ENCODE measurements at regions not wholly inside any gene's neighbourhood (a gene's known extent, or its start where the extent isn't known, plus 50 kb on each side); places are given as distances from the start of the nearest gene placed in this dataset.

GRCh38 chr3:40828741-40829415, 304.1 kb downstream of the ZNF621 start:
- Histone ChIP-seq H3K9ac (ENCODE audit: control insufficient read depth, extremely low read depth, insufficient read depth, low read length) (no peak overlapping the region), H3K4me1 (ENCODE audit: control insufficient read depth, extremely low read depth, insufficient read depth, low read length) (no peaks in the 10 kb centered on the region), H3K9me3 (ENCODE audit: control insufficient read depth, low read depth, low read length) (no peaks in the 10 kb centered on the region), H4K20me1 (ENCODE audit: control insufficient read depth, extremely low read depth, insufficient read depth, low read length) (no peaks in the 10 kb centered on the region), H3K27me3 (ENCODE audit: control insufficient read depth, extremely low read depth, insufficient read depth, low read length) (peaks cover under 1% of the 10 kb centered on the region), H3K36me3 (ENCODE audit: control insufficient read depth in 2 of 2, extremely low read depth in 1 of 2, insufficient read depth in 2 of 2, low read length in 2 of 2) (no peaks in the 10 kb centered on the region), H3K79me2 (ENCODE audit: control insufficient read depth, insufficient read depth, low read length) (no peaks in the 10 kb centered on the region), H3K4me3 (ENCODE audit: control insufficient read depth in 2 of 3, extremely low read depth in 1 of 3, insufficient read depth in 2 of 3, low read depth in 1 of 3, low read length in 3 of 3) (no peak overlapping the region), H3K9me1 (ENCODE audit: control insufficient read depth, extremely low read depth, insufficient read depth, low read length) (no peaks in the 10 kb centered on the region), H2AFZ (ENCODE audit: control insufficient read depth, low read length) (no peak overlapping the region), H3K4me2 (ENCODE audit: control insufficient read depth, extremely low read depth, insufficient read depth, low read depth, low read length) (no peak overlapping the region), H3K27ac (ENCODE audit: control insufficient read depth, insufficient read depth, low read length) (no peak overlapping the region)
- FAIRE-seq, result peak; percentile 73
- DNase-seq (ENCODE audit: low read depth, low spot score), result no peak
- dilution Hi-C loops (cut with MboI; ENCODE audit: extremely low pct_ligation_motif_present, low sequenced_read_pairs), result no loop called here
- TF ChIP-seq EZH2 (IDR thresholded peaks at IDR 0.05; ENCODE audit: low read length) (no peak), CTCF (optimal IDR thresholded peaks at IDR 0.05 in 1 of 3, IDR thresholded peaks at IDR 0.05 in 1 of 3, conservative IDR thresholded peaks at IDR 0.05 in 1 of 3; ENCODE audit: extremely low read depth in 1 of 3, insufficient read depth in 2 of 3, low read length in 3 of 3) (no peak)

GRCh38 chr3:40829876-40830275, 305.1 kb downstream of the ZNF621 start:
- TF ChIP-seq EZH2 (IDR thresholded peaks at IDR 0.05; ENCODE audit: low read length), result no peak
- TF ChIP-seq CTCF (optimal IDR thresholded peaks at IDR 0.05 in 1 of 3, IDR thresholded peaks at IDR 0.05 in 1 of 3, conservative IDR thresholded peaks at IDR 0.05 in 1 of 3; ENCODE audit: extremely low read depth in 1 of 3, insufficient read depth in 2 of 3, low read length in 3 of 3), result no peak
- dilution Hi-C loops (cut with MboI; ENCODE audit: extremely low pct_ligation_motif_present, low sequenced_read_pairs), result no loop called here
- Histone ChIP-seq H3K27me3 (ENCODE audit: control insufficient read depth, extremely low read depth, insufficient read depth, low read length) (peaks cover 4% of the 10 kb centered on the region), H3K27ac (ENCODE audit: control insufficient read depth, insufficient read depth, low read length) (no peak overlapping the region), H3K9me3 (ENCODE audit: control insufficient read depth, low read depth, low read length) (no peaks in the 10 kb centered on the region), H3K4me2 (ENCODE audit: control insufficient read depth, extremely low read depth, insufficient read depth, low read depth, low read length) (no peak overlapping the region), H3K4me1 (ENCODE audit: control insufficient read depth, extremely low read depth, insufficient read depth, low read length) (no peaks in the 10 kb centered on the region), H2AFZ (ENCODE audit: control insufficient read depth, low read length) (no peak overlapping the region), H4K20me1 (ENCODE audit: control insufficient read depth, extremely low read depth, insufficient read depth, low read length) (no peaks in the 10 kb centered on the region), H3K4me3 (ENCODE audit: control insufficient read depth in 2 of 3, extremely low read depth in 1 of 3, insufficient read depth in 2 of 3, low read depth in 1 of 3, low read length in 3 of 3) (no peak overlapping the region), H3K9ac (ENCODE audit: control insufficient read depth, extremely low read depth, insufficient read depth, low read length) (no peak overlapping the region), H3K79me2 (ENCODE audit: control insufficient read depth, insufficient read depth, low read length) (no peaks in the 10 kb centered on the region), H3K9me1 (ENCODE audit: control insufficient read depth, extremely low read depth, insufficient read depth, low read length) (no peaks in the 10 kb centered on the region), H3K36me3 (ENCODE audit: control insufficient read depth in 2 of 2, extremely low read depth in 1 of 2, insufficient read depth in 2 of 2, low read length in 2 of 2) (no peaks in the 10 kb centered on the region)
- no peak for FAIRE-seq
- DNase-seq (ENCODE audit: low read depth, low spot score), result no peak

Data from keratinocyte (primary cell).